CD4-positive, alpha-beta T cell treated with Interleukin-4 for 1 hour (primary cell): ENCODE measurements at regions not wholly inside any gene's neighbourhood (a gene's known extent, or its start where the extent isn't known, plus 50 kb on each side); places are given as distances from the start of the nearest gene placed in this dataset.
A peak's percentile ranks its signal among the peaks of the same experiment; 100 is the strongest.
"Not testable (repeated sequence)": the region's sequence is repeated elsewhere in the genome, so short reads cannot be mapped to it uniquely, and the experiment has no call there.

ENCODE experiments used
- DNase-seq, 2 donors: peaks; one replicate each; pipeline ENCODE4 v3.0.0-alpha.2; 2020 to 2022

GRCh38 chr12:114826244-114826643 lies 142.3 kb upstream of the TBX3 start:
- DNase-seq = no peak

GRCh38 chr12:114823724-114824123 lies 139.7 kb upstream of the TBX3 start:
- DNase-seq = no peak

- no peak for DNase-seq
Observed at GRCh38 chr12:114821570-114821969, 137.6 kb upstream of the TBX3 start.

GRCh38 chr12:114820796-114821195 lies 136.8 kb upstream of the TBX3 start:
- no peak for DNase-seq

GRCh38 chr12:114817571-114818425 lies 133.8 kb upstream of the TBX3 start:
- no peak for DNase-seq

- no peak for DNase-seq
Observed at GRCh38 chr12:114815026-114815795, 131.2 kb upstream of the TBX3 start.

- DNase-seq = peak in 1 of 2 donors; percentile 14
Observed at GRCh38 chr12:114812858-114813761, 129.1 kb upstream of the TBX3 start.

GRCh38 chr12:114812384-114812783 lies 128.4 kb upstream of the TBX3 start:
- DNase-seq = no peak

- no peak for DNase-seq
Observed at GRCh38 chr12:114809097-114809496, 125.1 kb upstream of the TBX3 start.

- not testable (repeated sequence) for DNase-seq
Observed at GRCh38 chr12:114801381-114801780, 117.4 kb upstream of the TBX3 start.

- not testable (repeated sequence) for DNase-seq
Observed at GRCh38 chr12:114800566-114800965, 116.6 kb upstream of the TBX3 start.

- DNase-seq = no peak
Observed at GRCh38 chr12:114799574-114800487, 115.9 kb upstream of the TBX3 start.

GRCh38 chr12:114794049-114794558 lies 110.1 kb upstream of the TBX3 start:
- no peak for DNase-seq

- no peak for DNase-seq
Observed at GRCh38 chr12:114790276-114790675, 106.3 kb upstream of the TBX3 start.

- no peak for DNase-seq
Observed at GRCh38 chr12:114789821-114790220, 105.8 kb upstream of the TBX3 start.

- no peak for DNase-seq
Observed at GRCh38 chr12:114789276-114789675, 105.3 kb upstream of the TBX3 start.

- no peak for DNase-seq
Observed at GRCh38 chr12:114784526-114784925, 100.6 kb upstream of the TBX3 start.

GRCh38 chr12:114783089-114783618 lies 99.2 kb upstream of the TBX3 start:
- no peak for DNase-seq

- DNase-seq = no peak
Observed at GRCh38 chr12:114780746-114781399, 96.9 kb upstream of the TBX3 start.

- no peak for DNase-seq
Observed at GRCh38 chr12:114779647-114780046, 95.7 kb upstream of the TBX3 start.

GRCh38 chr12:114779186-114779585 lies 95.2 kb upstream of the TBX3 start:
- DNase-seq = no peak
